ENCODE measurements at regions not wholly inside any gene's neighbourhood (a gene's known extent, or its start where the extent isn't known, plus 50 kb on each side); places are given as distances from the start of the nearest gene placed in this dataset.

DNA sequence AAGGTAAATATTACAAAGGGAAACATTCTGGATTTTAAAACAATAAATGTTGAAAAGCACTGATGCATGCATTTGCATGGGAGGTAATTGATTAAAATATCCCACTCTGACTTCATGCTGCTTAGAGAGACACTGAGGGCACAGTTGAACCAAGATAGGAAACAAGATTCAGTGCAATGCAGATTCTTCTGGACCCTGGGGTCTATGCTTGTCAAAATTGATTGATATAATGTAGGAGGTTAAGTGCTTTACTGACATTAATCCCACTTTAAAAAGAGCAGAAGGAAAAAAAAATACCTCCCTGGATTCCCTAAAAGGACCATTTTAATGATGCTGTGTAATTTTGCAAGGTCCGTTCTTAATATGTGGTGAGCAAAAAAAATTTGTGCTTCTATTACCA lies 454.2 kb downstream of the GABRB3 start:
- TF ChIP-seq, protein P1, sequence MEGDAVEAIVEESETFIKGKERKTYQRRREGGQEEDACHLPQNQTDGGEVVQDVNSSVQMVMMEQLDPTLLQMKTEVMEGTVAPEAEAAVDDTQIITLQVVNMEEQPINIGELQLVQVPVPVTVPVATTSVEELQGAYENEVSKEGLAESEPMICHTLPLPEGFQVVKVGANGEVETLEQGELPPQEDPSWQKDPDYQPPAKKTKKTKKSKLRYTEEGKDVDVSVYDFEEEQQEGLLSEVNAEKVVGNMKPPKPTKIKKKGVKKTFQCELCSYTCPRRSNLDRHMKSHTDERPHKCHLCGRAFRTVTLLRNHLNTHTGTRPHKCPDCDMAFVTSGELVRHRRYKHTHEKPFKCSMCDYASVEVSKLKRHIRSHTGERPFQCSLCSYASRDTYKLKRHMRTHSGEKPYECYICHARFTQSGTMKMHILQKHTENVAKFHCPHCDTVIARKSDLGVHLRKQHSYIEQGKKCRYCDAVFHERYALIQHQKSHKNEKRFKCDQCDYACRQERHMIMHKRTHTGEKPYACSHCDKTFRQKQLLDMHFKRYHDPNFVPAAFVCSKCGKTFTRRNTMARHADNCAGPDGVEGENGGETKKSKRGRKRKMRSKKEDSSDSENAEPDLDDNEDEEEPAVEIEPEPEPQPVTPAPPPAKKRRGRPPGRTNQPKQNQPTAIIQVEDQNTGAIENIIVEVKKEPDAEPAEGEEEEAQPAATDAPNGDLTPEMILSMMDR (IDR thresholded peaks at IDR 0.05; ENCODE audit: insufficient read depth, low read length): no peak
- TF ChIP-seq POLR2AphosphoS5 (IDR thresholded peaks at IDR 0.05; ENCODE audit: low read depth): no peak
- TF ChIP-seq GABPA (IDR thresholded peaks at IDR 0.05; ENCODE audit: low read depth): no peak

Data from HL-60 (cell line).